Right lung (tissue), 2 donors: ENCODE measurements at regions not wholly inside any gene's neighbourhood (a gene's known extent, or its start where the extent isn't known, plus 50 kb on each side); places are given as distances from the start of the nearest gene placed in this dataset.
"Not testable (repeated sequence)": the region's sequence is repeated elsewhere in the genome, so short reads cannot be mapped to it uniquely, and the experiment has no call there.

ENCODE experiments used
- DNase-seq, 2 donors: peaks; one replicate each; pipeline ENCODE4 v3.0.0-alpha.2; 2013

DNA sequence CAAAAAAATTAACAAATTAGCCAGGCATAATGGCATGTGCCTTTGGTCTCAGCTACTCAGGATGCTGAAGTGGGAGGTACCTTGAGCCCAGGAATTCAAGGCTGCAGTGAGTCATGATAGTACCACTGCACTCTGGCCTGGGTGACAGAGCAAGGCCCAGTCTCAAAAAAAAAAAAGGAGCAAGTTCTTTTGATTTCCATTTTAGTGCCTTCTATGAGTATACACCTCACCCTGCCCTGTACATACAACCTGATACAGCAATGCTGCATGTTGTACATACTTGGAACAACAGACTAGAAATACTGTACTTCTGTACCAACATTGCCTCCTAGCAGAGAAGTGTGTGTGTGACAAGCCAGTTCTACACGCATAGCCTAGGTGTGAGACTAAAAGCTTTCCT, 97.3 kb upstream of the CARMIL1 start:
- DNase-seq: no peak

GRCh38 chr6:25186919-25187318, 92.3 kb upstream of the CARMIL1 start:
- no peak for DNase-seq

- DNase-seq: no peak
Observed at GRCh38 chr6:25188232-25188631, 90.9 kb upstream of the CARMIL1 start.

GRCh38 chr6:25192590-25193459, 86.3 kb upstream of the CARMIL1 start:
- DNase-seq: no peak

- DNase-seq: no peak
Observed at GRCh38 chr6:25193460-25194171, 85.6 kb upstream of the CARMIL1 start.

GRCh38 chr6:25194172-25194678, 84.9 kb upstream of the CARMIL1 start:
- DNase-seq: no peak

DNA sequence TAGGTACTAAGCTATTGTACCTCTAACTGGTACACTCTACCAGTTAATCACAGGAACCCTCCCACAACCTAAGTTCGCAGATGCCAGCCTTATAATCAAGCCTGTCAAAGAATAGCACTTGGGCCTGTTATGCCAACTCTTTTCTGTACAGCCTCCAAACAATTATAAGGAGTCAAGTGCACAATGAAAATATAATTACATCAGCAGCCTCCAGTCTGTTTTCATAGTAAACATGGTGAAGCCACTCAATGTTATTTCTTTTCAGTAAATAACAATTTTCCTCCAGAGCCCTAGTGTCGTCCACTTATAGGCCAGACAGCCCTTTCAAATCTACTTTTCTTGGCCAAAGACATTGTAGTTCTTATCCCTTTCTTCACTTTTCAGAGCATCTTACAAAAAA, 82.7 kb upstream of the CARMIL1 start:
- no peak for DNase-seq

DNA sequence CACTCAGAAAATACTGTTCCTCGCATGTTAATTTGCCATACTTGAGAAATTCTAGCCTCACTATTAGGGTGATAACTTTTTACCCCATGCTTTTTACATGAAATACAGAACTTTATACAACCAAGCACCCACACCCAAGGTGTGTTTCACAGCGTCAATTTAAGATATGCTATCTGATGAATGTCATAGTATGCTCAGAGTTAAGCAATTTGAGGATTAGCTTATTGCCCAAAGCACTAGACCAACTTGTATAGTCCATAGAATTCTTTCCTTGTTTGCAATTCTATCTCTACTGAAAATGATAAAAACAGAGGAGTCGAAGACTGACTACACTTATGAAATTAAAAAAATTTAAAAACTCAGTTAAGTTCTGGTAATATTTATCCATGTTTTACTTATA, 82.1 kb upstream of the CARMIL1 start:
- DNase-seq: no peak

DNA sequence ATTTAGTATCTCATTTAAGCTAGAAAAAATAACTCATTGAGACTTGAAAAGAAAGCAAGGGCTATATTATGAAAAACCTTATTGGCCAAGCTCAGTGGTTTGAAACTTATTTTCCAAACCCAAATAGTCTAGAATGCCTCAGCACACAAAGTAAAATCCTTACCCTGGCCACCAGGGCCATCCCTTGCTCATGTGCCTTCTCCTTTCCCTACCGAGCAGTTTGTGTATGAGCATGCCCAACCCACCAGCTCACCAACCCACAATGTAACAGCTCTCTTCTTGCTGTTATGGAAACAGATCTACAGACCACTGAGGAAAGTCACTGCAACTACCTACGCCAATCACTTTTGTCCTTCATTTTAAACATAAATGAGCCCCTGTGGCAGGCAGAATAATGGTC, 79.6 kb upstream of the CARMIL1 start:
- no peak for DNase-seq

- DNase-seq: no peak
Observed at GRCh38 chr6:25202504-25202903, 76.7 kb upstream of the CARMIL1 start.

DNA sequence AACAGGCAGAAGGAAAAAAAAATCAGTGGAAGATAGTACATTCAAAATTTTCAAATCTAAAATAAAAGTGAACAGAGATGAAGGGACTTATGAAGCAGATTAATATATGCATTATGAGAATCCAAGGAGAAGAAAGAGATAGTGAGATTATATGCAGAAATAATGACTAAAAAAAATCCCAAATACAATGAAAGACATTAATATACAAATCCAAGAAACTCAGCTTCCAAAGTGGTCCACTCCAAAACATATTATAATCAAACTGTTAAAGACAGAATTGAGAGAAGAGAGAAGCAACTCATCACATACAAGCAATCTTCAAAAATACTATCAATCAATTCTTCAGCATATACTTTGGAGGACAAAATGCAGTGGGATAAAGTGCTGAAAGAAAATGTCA, 73.5 kb upstream of the CARMIL1 start:
- DNase-seq: no peak

- DNase-seq: not testable (repeated sequence)
Observed at GRCh38 chr6:25207453-25208155, 71.6 kb upstream of the CARMIL1 start.

DNA sequence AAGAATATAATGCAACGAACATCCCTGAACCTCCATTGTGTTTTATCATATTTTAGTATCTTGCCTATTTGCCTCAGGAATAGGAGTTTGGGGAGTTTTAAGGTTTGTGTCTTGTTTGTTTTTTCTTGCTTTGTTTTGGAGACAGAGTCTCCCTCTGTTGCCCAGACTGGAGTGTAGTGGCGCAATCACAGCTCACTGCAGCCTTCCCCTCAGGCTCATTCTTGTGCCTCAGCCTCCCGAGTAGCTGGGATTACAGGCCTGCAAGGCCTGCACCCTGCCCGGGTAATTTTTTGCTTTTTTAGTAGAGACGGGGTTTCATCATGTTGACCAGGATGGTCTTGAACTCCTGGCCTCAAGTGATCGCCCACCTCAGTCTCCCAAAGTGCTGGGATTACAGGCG, 63.3 kb upstream of the CARMIL1 start:
- DNase-seq: no peak

DNA sequence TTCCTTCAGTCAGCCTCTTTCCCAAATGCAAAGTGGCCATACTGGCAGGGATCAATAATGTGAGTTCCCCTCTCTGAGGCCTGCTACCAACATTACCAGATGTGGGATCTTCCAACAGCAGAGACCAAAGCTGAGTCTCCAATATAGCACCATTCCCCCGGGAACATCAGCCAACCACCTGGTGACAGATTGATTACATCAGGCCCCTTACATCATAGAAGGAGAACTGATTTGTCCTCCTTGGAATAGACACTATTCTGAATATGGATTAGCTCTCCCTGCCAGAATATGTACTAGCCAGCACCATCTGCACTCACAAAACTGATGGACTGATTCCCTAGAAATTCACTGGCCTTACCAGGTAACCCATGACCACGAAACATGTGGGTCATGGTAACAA, 61.9 kb upstream of the CARMIL1 start:
- no peak for DNase-seq

- no peak for DNase-seq
Observed at GRCh38 chr6:25217829-25218228, 61.3 kb upstream of the CARMIL1 start.

DNA sequence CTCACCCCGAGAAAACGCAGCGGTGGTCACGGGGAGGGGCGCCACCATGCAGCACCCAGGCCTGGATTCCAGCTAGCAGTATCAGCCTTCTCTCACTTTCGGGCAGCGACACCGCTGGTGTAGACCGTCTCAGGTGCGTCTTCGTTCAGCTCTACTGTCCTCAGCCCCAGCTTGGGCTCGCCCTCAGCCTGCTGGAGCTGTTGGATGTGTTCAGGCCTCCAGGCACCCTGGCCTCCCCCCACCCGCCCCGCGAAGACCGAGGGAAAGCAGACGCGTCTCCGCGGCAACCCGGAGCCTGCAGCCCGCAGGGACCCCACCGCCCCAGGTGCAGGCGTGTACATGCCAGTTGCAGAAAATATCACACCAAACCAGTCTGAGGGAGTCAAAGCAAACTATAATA, 60.8 kb upstream of the CARMIL1 start:
- DNase-seq: peak in 1 of 2 donors; percentile 13

GRCh38 chr6:25219216-25219916, 59.8 kb upstream of the CARMIL1 start:
- no peak for DNase-seq

GRCh38 chr6:25219917-25220278, 59.3 kb upstream of the CARMIL1 start:
- no peak for DNase-seq

- DNase-seq: no peak
Observed at GRCh38 chr6:25220857-25221256, 58.3 kb upstream of the CARMIL1 start.

DNA sequence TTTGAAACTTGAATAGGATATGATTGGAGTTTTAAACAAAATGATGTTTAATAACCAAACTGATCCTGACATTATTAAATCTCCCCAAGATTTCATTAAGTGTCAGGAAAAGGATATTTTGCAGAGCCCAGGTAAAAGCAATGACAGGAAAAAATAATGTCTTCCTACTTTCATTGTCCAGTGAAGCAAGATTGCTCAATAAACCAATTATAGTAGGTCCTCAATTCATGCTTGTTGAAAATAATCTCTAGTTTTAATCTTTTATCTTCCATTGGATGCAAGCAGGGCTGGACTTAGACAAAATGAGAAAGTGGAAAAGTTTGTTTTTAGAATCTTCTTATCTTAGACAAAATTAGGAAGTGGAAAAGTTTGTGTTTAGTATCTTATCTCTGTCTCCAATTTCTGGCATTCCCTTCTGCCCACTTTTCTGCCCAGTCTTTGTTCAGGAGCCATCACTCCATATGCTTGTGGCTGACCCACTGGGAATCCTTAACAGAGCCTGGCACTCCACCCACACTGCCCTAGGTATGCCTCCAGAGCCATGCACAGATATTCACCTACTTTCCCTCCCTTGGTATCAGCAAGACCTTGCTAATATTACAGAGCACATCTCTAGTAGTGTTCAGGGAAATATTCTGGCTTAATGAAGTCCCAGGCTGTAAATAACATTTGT, 57.0 kb upstream of the CARMIL1 start:
- no peak for DNase-seq

DNA sequence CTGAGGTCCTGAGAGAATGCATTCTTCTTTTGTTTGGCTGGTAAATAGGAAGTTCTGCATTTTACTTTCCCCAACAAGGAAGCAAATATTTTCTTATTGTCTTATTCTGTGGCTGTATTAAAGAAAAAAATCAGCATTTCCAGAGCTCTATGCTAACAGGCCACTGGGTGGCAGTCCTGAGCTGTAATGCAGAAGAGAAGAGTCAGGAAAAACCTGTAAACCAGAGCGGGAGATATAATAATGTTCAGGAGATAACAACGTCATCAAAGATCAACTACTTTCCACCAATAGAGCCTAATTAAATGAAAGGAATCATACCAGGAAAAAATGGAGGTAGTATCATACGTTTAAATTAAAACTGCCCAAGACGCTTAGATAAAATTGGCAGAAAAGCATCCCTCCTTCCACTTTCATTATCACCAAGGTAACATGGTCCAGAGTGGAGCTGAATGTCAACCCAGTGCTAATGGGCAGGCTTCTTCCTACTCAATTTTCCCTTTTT, 55.6 kb upstream of the CARMIL1 start:
- DNase-seq: peak; percentile 38 to 61
